HCT116 (cell line): ENCODE measurements at regions not wholly inside any gene's neighbourhood (a gene's known extent, or its start where the extent isn't known, plus 50 kb on each side); places are given as distances from the start of the nearest gene placed in this dataset.

Experiments used
- ATAC-seq: fragments of 200-7000 bp; cut with Tn5 transposase; 2 replicates; pipeline ENCODE4 v1.9.1; 2020; ENCODE audit warnings: mild to moderate bottlenecking, moderate library complexity
- BruUV-seq: library from RNA; stranded (reverse); fragments of 400-500 nt; replicated peaks from 2 replicates; lab custom pipeline; 2021; lab: Mats Ljungman, UMichigan
- CTCF ChIA-PET: fragments of 300-600 bp; sonication (Branson Sonifier 250); formaldehyde crosslinking; loops from one replicate; lab custom pipeline; 2021; ENCODE audit warnings: antibody characterized with exemption; lab: Charles Lee
- POLR2A ChIA-PET: fragments of 300-600, 350-600 bp; sonication (Branson Sonifier 250); formaldehyde crosslinking; loops from one replicate; lab custom pipeline; 2021; ENCODE audit warnings: antibody characterized with exemption; lab: Charles Lee
- RAD21 ChIA-PET, 2 experiments: fragments of 300-600 bp; sonication (Branson Sonifier 250); formaldehyde crosslinking; loops; one replicate each; lab custom pipeline; 2023; ENCODE audit warnings: low total read pairs in 2 of 2; ENCODE audit not compliant: uncharacterized antibody in 2 of 2, unreplicated experiment in 2 of 2, low non-redundant PET in 1 of 2; lab: Charles Lee
- DNase-seq: peaks from one replicate; pipeline ENCODE4 v3.0.0-alpha.2; 2010; ENCODE audit warnings: low read depth, low spot score
- H2AFZ ChIP-seq: fragments of 200-600 bp; shearing (Covaris generic), sonication (generic); 2 replicates; pipeline ENCODE4 v1.6.1; 2017; ENCODE audit warnings: low read depth, mixed run types, mixed read lengths, antibody characterized with exemption, low read length; ENCODE audit not compliant: poor library complexity, severe bottlenecking
- H3K27ac ChIP-seq: 2 replicates; pipeline ENCODE4 v1.5.1; 2012; ENCODE audit warnings: low read depth, low read length
- H3K27me3 ChIP-seq: fragments of 200-600 bp; sonication (generic); 2 replicates; pipeline ENCODE4 v1.6.1; 2016; ENCODE audit warnings: mixed run types, low read length, mixed read lengths; ENCODE audit not compliant: insufficient read depth
- H3K36me3 ChIP-seq, 2 experiments: fragments of 200-500 bp in 1 of 2; fragments of 200-600 bp in 1 of 2; sonication (Bioruptor generic) in 1 of 2; sonication (generic) in 1 of 2; 2 replicates each; pipeline versions ENCODE4 v1.5.1 to v1.6.1; 2014 to 2016; ENCODE audit warnings: low read length in 2 of 2, inconsistent platforms in 1 of 2, mixed read lengths in 1 of 2, mixed run types in 1 of 2; ENCODE audit not compliant: insufficient read depth in 2 of 2, control insufficient read depth in 1 of 2
- H3K4me1 ChIP-seq, 2 experiments: fragments of 200-600 bp in 1 of 2; sonication (generic) in 1 of 2; 2 replicates each; pipeline versions ENCODE4 v1.5.1 to v1.6.1; 2012 to 2017; ENCODE audit warnings: low read length in 2 of 2, inconsistent platforms in 1 of 2, mild to moderate bottlenecking in 1 of 2, mixed read lengths in 1 of 2, mixed run types in 1 of 2, moderate library complexity in 1 of 2; ENCODE audit not compliant: insufficient read depth in 2 of 2, control insufficient read depth in 1 of 2
- H3K4me2 ChIP-seq: fragments of 200-600 bp; sonication (generic); 2 replicates; pipeline ENCODE4 v1.6.1; 2017; ENCODE audit warnings: mixed run types, low read length, mixed read lengths
- H3K4me3 ChIP-seq, 2 experiments: fragments of 200-600 bp in 1 of 2; sonication (generic) in 1 of 2; replicated peaks in 1 of 2; 2 replicates each; pipeline ENCODE4 v1.5.1; 2011 to 2016; ENCODE audit warnings: low read length in 2 of 2, control low read depth in 1 of 2, low read depth in 1 of 2, mild to moderate bottlenecking in 1 of 2, mixed read lengths in 1 of 2, mixed run types in 1 of 2
- H3K79me2 ChIP-seq: fragments of 200-600 bp; sonication (generic); 2 replicates; pipeline ENCODE4 v1.6.1; 2017; ENCODE audit warnings: mild to moderate bottlenecking, mixed run types, low read length, moderate library complexity, mixed read lengths; ENCODE audit not compliant: insufficient read depth
- H3K9ac ChIP-seq: fragments of 200-600 bp; sonication (generic); 2 replicates; pipeline ENCODE4 v1.6.1; 2016; ENCODE audit warnings: low read length, mixed read lengths
- H3K9me2 ChIP-seq: fragments of 200-600 bp; sonication (generic), shearing (Covaris generic); 2 replicates; pipeline ENCODE4 v1.6.1; 2017; ENCODE audit warnings: mixed run types, mild to moderate bottlenecking, moderate library complexity; ENCODE audit not compliant: insufficient read depth
- H3K9me3 ChIP-seq, 2 experiments: fragments of 200-500 bp in 1 of 2; fragments of 200-600 bp in 1 of 2; sonication (Bioruptor generic) in 1 of 2; sonication (generic) in 1 of 2; 2 replicates each; pipeline ENCODE4 v1.6.1; 2014 to 2017; ENCODE audit warnings: low read length in 2 of 2, mixed read lengths in 2 of 2, inconsistent platforms in 1 of 2, low read depth in 1 of 2, mild to moderate bottlenecking in 1 of 2, mixed run types in 1 of 2, moderate library complexity in 1 of 2; ENCODE audit not compliant: control insufficient read depth in 1 of 2, insufficient read depth in 1 of 2
- H4K20me1 ChIP-seq: fragments of 200-600 bp; sonication (generic), shearing (Covaris generic); 2 replicates; pipeline ENCODE4 v1.6.1; 2017; ENCODE audit warnings: mixed run types, mild to moderate bottlenecking, moderate library complexity; ENCODE audit not compliant: insufficient read depth
- ATF3 ChIP-seq: IDR thresholded peaks from 2 replicates; pipeline ENCODE4 v1.6.1; 2012
- CBX3 ChIP-seq: IDR thresholded peaks from 2 replicates; pipeline ENCODE4 v1.6.1; 2012; ENCODE audit warnings: low read depth
- EGR1 ChIP-seq: IDR thresholded peaks from 2 replicates; pipeline ENCODE4 v1.6.1; 2012; ENCODE audit warnings: low read depth
- EZH2 ChIP-seq: fragments of 200-600 bp; sonication (generic); IDR thresholded peaks from 2 replicates; pipeline ENCODE4 v1.6.1; 2017; ENCODE audit warnings: antibody characterized with exemption, mixed run types
- EZH2phosphoT487 ChIP-seq: fragments of 200-600 bp; IDR thresholded peaks from 2 replicates; pipeline ENCODE4 v1.6.1; 2018; ENCODE audit warnings: antibody characterized with exemption, borderline replicate concordance
- POLR2A ChIP-seq: IDR thresholded peaks from 2 replicates; pipeline ENCODE4 v1.7.0; 2011; ENCODE audit warnings: borderline replicate concordance; ENCODE audit not compliant: insufficient read depth, insufficient read length; ENCODE audit errors: extremely low read depth
- POLR2AphosphoS5 ChIP-seq: IDR thresholded peaks from 2 replicates; pipeline ENCODE4 v1.6.1; 2011; ENCODE audit warnings: mild to moderate bottlenecking, low read depth, low read length, moderate library complexity
- RAD21 ChIP-seq: IDR thresholded peaks from 2 replicates; pipeline ENCODE4 v1.6.1; 2012; ENCODE audit warnings: low read depth, mild to moderate bottlenecking
- SIN3A ChIP-seq: IDR thresholded peaks from 2 replicates; pipeline ENCODE4 v1.6.1; 2012; ENCODE audit warnings: low read depth
- SP1 ChIP-seq: IDR thresholded peaks from 2 replicates; pipeline ENCODE4 v1.6.1; 2012; ENCODE audit warnings: low read depth
- TCF7L2 ChIP-seq: IDR thresholded peaks from 2 replicates; pipeline ENCODE4 v1.7.0; 2011; ENCODE audit warnings: borderline replicate concordance, inconsistent platforms; ENCODE audit not compliant: insufficient read depth, insufficient read length; ENCODE audit errors: extremely low read depth
- YY1 ChIP-seq: IDR thresholded peaks from 2 replicates; pipeline ENCODE4 v1.6.1; 2011; ENCODE audit warnings: low read length, low read depth, moderate library complexity, mild to moderate bottlenecking; ENCODE audit not compliant: insufficient replicate concordance; ENCODE audit errors: extremely low read depth
- intact Hi-C: fragments of 100-400 bp; cut with micrococcal nuclease; formaldehyde crosslinking; loops from 2 replicates; pipeline ENCODE4 v1.10.0; 2022
- TF ChIP-seq, protein P1 (sequence below): IDR thresholded peaks from 2 replicates; pipeline ENCODE4 v1.6.1; 2012
- TF ChIP-seq, protein P2 (sequence below): IDR thresholded peaks from 2 replicates; pipeline ENCODE4 v1.6.1; 2011; ENCODE audit warnings: mild to moderate bottlenecking, low read length, moderate library complexity; ENCODE audit not compliant: insufficient replicate concordance; ENCODE audit errors: extremely low read depth

DNA sequence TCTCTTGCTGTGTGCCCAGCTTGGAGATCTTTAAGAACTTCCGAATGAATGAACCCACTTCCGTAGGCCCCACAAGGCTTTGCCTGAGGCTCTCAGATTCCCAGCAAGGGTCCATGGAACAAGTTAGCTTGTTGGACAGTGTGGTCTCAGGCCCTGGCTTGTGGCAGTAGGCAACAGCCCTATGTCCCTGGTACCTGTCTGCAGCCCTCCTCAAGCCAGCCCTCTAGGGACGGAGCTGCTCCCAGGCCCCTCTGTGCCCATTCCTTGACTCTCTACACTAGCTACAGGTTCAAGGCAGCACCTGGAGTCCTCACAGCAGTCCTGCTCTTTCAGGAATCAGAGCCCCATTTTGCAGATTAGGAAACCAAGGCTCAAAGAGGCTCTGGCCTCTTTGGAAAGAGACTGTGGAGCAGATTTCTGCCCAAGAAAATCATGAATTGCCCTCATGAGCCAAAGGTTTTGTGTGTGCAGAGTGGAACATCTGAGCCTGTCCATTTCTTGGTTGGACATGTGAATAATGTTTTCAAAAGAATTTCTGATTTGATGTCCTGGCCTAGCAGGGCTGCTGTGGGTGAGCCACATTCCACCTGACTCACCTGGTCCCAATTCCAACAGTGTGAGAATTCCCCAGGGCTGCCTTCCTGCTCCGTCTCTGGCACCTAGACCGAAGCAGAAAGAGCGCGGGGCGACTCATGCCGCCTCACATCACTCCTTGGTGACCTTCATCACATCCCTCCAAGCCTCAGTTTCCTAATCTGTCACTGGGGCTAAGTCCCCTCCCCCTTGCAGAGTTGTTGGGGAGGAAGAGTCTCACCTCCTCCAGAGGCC lies 131.7 kb downstream of the BARX1 start:
- intact Hi-C loops = no loop called here
- Histone ChIP-seq H3K79me2 (no peaks in the 10 kb centered on the region), H2AFZ (no peak overlapping the region), H3K4me3 (no peak overlapping the region), H3K4me2 (0 out of 2 replicates have a peak overlapping the region, but pooled peaks have one; percentile 5), H3K36me3 (no peaks in the 10 kb centered on the region), H3K9ac (no peak overlapping the region), H3K27ac (no peak overlapping the region), H3K4me1 (peaks cover 0 to 12% of the 10 kb centered on the region in 2 experiments; a peak in 2 of 4 replicates), H4K20me1 (no peaks in the 10 kb centered on the region), H3K9me2 (no peaks in the 10 kb centered on the region), H3K27me3 (peaks cover 8% of the 10 kb centered on the region; the same call in 1 of the 2 replicates), H3K9me3 (no peaks in the 10 kb centered on the region)
- TF ChIP-seq YY1 = no peak
- TF ChIP-seq EGR1 = no peak
- ChIA-PET RAD21 (no interaction called here), CTCF (interaction anchor here (1.4 kb wide), 1 partner anchor 9 kb away, joined by 4 read pairs; no protein-coding TSS in a partner anchor), POLR2A (no interaction called here)
- no TSS peak for BruUV-seq
- ATAC-seq = no peak
- DNase-seq = no peak

- no peak overlapping the region for H3K4me2 ChIP-seq
- peaks cover 0 to 12% of the 10 kb centered on the region in 2 experiments; a peak in 2 of 4 replicates for H3K4me1 ChIP-seq
- no peak overlapping the region for H2AFZ ChIP-seq
- no peaks in the 10 kb centered on the region for H4K20me1 ChIP-seq
- DNase-seq (no peak), ATAC-seq (no peak)
- no TSS peak for BruUV-seq
- H3K36me3 ChIP-seq = no peaks in the 10 kb centered on the region
- H3K27ac ChIP-seq = no peak overlapping the region
- H3K79me2 ChIP-seq = no peaks in the 10 kb centered on the region
- no peak overlapping the region for H3K9ac ChIP-seq
- H3K9me2 ChIP-seq = no peaks in the 10 kb centered on the region
- RAD21 ChIA-PET = no interaction called here
- H3K9me3 ChIP-seq = no peaks in the 10 kb centered on the region
- intact Hi-C loops = no loop called here
- peaks cover 16% of the 10 kb centered on the region for H3K27me3 ChIP-seq
- CTCF ChIA-PET = no interaction called here
- POLR2A ChIA-PET = no interaction called here
- H3K4me3 ChIP-seq = no peak overlapping the region
- TF ChIP-seq EGR1 = no peak
- no peak for TF ChIP-seq EZH2phosphoT487
- no peak for TF ChIP-seq RAD21
- TF ChIP-seq, protein P1, sequence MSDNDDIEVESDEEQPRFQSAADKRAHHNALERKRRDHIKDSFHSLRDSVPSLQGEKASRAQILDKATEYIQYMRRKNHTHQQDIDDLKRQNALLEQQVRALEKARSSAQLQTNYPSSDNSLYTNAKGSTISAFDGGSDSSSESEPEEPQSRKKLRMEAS = no peak
- TF ChIP-seq, protein P2, sequence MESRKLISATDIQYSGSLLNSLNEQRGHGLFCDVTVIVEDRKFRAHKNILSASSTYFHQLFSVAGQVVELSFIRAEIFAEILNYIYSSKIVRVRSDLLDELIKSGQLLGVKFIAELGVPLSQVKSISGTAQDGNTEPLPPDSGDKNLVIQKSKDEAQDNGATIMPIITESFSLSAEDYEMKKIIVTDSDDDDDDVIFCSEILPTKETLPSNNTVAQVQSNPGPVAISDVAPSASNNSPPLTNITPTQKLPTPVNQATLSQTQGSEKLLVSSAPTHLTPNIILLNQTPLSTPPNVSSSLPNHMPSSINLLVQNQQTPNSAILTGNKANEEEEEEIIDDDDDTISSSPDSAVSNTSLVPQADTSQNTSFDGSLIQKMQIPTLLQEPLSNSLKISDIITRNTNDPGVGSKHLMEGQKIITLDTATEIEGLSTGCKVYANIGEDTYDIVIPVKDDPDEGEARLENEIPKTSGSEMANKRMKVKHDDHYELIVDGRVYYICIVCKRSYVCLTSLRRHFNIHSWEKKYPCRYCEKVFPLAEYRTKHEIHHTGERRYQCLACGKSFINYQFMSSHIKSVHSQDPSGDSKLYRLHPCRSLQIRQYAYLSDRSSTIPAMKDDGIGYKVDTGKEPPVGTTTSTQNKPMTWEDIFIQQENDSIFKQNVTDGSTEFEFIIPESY = no peak
- no peak for TF ChIP-seq ATF3
- no peak for TF ChIP-seq SP1
- no peak for TF ChIP-seq POLR2AphosphoS5
- TF ChIP-seq POLR2A = no peak
- no peak for TF ChIP-seq EZH2
- TF ChIP-seq YY1 = no peak
- no peak for TF ChIP-seq CBX3
- TF ChIP-seq TCF7L2 = no peak
- no peak for TF ChIP-seq SIN3A
These were observed 132.9 kb downstream of the BARX1 start for GRCh38 chr9:93822229-93822628.
